HG03196 (cell line): ENCODE measurements at regions not wholly inside any gene's neighbourhood (a gene's known extent, or its start where the extent isn't known, plus 50 kb on each side); places are given as distances from the start of the nearest gene placed in this dataset.
"Not testable (repeated sequence)": the region's sequence is repeated elsewhere in the genome, so short reads cannot be mapped to it uniquely, and the experiment has no call there.

ENCODE experiments used
- ATAC-seq: cut with Tn5 transposase; IDR thresholded peaks from one replicate; pipeline ENCODE4 v1.9.1; 2021; ENCODE audit not compliant: unreplicated experiment

DNA sequence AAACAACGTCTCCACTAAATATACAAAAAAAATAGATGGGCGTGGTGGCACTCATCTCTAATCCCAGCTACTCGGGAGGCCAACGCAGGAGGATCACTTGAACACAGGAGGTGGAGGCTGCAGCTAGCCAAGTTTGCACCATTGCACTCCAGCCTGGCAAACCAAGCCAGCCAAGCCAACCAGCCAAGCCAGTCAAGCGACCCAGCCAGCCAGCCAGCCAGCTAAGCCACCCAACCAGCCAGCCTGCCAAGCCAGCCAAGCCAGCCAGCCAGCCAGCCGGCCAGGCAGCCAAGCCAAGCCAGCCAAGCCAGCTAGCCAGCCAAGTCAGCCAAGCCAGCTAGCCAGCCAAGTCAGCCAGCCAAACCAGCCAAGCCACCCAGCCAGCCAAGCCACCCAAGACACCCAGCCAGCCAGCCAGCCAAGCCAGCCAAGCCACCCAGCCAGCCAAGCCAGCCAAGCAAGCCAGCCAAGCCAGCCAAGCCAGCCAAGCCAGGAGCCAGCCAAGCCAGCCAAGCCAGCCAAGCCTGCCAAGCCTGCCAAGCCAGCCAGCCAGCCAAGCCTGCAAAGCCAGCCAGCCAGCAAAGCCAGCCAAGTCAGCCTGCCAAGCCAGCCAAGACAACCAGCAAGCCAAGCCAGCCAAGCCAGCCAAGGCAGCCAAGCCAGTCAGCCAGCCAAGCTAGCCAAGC, 342.2 kb upstream of the PLGLB2 start:
- ATAC-seq: not testable (repeated sequence)

DNA sequence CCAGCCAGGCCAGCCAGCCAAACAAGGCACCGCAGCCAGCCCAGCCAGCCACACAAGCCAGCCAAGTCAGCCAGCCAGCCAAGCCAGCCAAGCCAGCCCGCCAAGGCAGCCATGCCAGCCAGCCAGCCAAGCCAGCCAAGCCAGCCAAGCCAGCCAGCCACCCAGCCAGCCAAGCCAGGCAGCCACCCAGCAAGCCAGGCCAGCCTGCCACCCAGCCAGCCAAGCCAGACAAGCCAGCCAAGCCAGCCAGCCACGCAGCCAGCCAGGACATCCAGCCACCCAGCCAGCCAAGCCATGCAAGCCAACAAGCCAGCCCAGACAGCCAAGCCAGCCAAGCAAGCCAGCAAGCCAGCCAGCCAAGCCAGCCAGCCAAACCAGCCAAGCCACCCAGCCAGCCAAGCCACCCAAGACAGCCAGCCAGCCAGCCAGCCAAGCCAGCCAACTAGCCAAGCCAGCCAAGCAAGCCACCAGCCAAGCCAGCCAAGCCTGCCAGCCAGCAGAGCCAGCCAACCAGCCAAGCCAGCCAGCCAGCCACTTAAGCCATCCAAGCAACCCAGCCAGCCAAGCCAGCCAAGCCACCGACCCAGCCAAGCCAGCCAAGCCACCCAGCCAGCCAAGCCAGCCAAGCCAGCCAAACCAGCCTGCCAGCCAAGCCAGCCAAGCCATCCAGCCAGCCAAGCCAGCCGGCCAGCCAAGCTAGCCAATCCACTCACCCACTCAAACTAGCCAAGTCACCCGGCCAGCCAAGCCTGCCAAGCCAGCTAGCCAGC, 341.3 kb upstream of the PLGLB2 start:
- not testable (repeated sequence) for ATAC-seq

DNA sequence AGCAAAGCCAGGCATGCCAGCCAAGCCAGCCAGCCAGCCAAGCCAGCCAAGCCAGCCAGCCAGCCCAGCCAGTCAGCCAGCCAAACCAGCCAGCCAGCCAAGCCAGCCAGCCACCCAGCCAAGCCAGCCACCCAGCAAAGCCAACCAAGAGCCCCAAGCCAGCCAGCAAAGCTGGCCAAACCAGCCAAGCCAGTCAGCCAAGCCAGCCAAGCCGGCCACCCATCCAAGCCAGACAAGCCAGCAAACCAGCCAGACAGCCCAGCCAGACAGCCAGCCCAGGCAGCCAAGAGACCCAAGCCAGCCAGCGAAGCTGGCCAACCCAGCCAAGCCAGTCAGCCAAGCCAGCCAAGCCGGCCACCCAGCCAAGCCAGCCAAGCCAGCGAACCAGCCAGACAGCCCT, 338.3 kb upstream of the PLGLB2 start:
- ATAC-seq: not testable (repeated sequence)

DNA sequence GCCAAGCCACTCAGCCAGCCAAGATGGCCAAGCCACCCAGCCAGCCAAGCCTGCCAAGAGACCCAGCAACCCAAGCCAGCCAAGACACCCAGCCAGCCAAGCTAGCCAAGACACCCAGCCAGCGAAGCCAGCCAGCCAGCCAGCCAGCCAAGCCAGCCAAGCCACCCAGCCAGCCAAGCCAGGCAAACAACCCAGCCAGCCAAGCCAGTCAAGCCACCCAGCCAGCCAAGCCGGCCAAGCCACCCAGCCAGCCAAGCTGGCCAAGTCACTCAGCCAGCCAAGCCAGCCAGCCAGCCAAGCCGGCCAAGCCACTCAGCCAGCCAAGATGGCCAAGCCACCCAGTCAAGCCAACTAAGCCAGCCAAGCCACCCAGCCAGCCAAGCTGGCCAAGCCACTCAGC, 337.5 kb upstream of the PLGLB2 start:
- not testable (repeated sequence) for ATAC-seq

DNA sequence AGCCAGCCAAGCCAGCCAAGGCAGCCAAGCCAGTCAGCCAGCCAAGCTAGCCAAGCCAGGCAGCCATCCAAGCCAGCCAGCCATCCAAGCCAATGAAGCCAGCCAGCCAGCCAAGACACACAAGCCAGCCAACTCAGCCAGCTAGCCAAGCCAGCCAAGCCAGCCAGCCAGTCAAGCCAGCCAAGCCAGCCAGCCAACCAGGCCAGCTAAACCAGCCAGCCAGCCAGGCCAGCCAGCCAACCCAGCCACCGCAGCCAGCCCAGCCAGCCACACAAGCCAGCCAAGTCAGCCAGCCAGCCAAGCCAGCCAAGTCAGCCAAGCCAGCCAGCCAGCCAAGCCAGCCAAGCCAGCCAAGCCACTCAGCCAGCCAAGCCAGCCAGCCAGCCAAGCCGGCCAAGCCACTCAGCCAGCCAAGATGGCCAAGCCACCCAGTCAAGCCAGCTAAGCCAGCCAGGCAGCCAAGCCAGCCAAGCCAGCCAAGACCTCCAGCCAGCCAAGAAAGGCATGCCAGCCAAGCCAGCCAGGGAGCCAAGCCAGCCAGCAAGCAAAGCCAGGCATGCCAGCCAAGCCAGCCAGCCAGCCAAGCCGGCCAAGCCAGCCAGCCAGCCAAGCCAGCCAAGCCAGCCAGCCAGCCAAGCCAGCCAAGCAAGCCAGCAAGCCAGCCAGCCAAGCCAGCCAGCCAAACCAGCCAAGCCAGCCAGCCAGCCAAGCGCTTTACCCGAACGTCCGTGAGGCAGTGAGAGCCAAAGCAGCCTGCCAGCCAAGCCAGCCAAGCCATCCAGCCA, 335.7 kb upstream of the PLGLB2 start:
- not testable (repeated sequence) for ATAC-seq

DNA sequence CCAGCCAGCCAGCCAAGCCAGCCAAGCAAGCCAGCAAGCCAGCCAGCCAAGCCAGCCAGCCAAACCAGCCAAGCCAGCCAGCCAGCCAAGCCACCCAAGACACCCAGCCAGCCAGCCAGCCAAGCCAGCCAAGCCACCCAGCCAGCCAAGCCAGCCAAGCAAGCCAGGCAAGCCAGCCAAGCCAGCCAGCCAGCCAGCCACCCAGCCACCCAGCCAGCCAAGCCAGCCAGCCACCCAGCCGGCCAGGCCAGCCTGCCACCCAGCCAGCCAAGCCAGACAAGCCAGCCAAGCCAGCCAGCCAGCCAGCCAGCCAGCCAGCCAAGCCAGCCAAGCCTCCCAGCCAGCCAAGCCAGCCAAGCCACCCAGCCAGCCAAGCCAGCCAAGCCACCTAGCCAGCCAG, 333.6 kb upstream of the PLGLB2 start:
- ATAC-seq: not testable (repeated sequence)

DNA sequence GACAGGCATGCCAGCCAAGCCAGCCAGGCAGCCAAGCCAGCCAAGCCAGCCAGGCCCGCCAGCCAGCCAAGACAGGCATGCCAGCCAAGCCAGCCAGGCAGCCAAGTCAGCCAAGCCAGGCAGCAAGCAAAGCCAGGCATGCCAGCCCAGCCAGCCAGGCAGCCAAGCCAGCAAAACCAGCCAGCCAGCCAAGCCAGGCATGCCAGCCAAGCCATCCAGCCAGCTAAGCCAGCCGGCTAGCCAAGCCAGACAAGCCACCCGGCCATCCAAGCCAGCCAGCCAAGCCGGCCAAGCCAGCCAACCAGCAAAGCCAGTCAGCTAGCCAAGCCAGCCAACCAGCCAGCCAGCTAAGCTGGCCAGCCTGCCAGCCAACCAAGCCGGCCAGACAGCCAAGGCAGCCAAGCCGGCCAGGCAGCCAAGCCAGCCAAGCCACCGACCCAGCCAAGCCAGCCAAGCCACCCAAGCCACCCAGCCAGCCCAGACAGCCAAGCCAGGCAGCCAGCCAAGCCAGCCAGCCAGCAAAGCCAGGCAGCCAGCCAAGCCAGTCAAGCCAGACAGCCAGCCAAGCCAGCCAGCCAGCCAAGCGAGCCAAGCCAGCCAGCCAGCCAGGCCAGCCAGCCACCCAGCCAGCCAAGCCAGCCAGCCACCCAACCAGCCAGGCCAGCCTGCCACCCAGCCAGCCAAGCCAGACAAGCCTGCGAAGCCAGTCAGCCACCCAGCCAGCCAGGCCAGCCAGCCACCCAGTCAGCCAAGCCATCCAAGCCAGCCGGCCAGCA, 332.9 kb upstream of the PLGLB2 start:
- ATAC-seq: not testable (repeated sequence)

DNA sequence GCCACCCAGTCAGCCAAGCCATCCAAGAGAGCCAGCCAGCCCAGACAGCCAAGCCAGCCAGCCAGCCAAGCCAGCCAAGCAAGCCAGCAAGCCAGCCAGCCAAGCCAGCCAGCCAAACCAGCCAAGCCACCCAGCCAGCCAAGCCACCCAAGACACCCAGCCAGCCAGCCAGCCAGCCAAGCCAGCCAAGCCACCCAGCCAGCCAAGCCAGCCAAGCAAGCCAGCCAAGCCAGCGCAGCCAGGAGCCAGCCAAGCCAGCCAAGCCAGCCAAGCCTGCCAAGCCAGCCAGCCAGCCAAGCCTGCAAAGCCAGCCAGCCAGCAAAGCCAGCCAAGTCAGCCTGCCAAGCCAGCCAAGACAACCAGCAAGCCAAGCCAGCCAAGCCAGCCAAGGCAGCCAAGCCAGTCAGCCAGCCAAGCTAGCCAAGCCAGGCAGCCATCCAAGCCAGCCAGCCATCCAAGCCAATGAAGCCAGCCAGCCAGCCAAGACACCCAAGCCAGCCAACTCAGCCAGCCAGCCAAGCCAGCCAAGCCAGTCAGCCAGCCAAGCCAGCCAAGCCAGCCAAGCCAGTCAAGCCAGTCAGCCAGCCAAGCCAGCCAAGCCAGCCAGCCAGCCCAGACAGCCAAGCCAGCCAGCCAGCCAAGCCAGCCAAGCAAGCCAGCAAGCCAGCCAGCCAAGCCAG, 332.2 kb upstream of the PLGLB2 start:
- ATAC-seq: not testable (repeated sequence)

DNA sequence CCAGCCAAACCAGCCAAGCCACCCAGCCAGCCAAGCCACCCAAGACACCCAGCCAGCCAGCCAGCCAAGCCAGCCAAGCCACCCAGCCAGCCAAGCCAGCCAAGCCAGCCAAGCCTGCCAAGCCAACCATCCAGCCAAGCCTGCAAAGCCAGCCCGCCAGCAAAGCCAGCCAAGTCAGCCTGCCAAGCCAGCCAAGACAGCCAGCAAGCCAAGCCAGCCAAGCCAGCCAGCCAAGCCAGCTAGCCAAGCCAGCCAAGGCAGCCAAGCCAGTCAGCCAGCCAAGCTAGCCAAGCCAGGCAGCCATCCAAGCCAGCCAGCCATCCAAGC, 331.7 kb upstream of the PLGLB2 start:
- ATAC-seq: not testable (repeated sequence)

DNA sequence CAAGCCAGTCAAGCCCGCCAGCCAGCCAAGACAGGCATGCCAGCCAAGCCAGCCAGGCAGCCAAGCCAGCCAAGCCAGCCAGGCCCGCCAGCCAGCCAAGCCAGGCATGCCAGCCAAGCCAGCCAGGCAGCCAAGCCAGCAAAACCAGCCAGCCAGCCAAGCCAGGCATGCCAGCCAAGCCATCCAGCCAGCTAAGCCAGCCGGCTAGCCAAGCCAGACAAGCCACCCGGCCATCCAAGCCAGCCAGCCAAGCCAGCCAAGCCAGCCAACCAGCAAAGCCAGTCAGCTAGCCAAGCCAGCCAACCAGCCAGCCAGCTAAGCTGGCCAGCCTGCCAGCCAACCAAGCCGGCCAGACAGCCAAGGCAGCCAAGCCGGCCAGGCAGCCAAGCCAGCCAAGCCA, 330.7 kb upstream of the PLGLB2 start:
- not testable (repeated sequence) for ATAC-seq

DNA sequence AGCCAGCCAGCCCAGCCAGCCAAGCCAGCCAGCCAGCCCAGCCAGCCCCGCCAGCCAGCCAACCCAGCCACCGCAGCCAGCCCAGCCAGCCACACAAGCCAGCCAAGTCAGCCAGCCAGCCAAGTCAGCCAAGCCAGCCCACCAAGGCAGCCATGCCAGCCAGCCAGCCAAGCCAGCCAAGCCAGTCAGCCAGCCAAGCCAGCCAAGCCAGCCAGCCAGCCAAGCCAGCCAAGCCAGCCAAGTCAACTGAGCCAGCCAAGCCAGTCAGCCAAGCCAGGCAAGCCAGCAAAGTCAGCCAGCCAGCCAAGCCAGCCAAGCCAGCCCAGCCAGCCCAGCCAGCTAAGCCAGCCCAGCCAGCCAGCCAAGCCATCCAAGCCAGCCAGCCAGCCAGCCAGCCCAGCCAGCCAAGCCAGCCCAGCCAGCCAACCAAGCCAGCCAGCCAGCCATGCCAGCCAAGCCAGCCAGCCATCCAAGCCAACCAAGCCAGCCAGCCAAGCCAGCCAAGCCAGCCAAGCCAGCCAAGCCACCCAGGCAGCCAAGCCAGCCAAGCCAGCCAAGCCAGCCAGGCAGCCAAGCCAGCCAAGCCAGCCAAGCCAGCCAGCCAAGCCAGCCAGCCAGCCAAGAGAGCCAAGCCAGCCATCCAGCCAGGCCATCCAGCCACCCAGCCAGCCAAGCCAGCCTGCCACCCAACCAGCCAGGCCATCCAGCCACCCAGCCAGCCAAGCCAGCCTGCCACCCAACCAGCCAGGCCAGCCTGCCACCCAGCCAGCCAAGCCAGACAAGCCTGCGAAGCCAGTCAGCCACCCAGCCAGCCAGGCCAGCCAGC, 329.9 kb upstream of the PLGLB2 start:
- not testable (repeated sequence) for ATAC-seq

DNA sequence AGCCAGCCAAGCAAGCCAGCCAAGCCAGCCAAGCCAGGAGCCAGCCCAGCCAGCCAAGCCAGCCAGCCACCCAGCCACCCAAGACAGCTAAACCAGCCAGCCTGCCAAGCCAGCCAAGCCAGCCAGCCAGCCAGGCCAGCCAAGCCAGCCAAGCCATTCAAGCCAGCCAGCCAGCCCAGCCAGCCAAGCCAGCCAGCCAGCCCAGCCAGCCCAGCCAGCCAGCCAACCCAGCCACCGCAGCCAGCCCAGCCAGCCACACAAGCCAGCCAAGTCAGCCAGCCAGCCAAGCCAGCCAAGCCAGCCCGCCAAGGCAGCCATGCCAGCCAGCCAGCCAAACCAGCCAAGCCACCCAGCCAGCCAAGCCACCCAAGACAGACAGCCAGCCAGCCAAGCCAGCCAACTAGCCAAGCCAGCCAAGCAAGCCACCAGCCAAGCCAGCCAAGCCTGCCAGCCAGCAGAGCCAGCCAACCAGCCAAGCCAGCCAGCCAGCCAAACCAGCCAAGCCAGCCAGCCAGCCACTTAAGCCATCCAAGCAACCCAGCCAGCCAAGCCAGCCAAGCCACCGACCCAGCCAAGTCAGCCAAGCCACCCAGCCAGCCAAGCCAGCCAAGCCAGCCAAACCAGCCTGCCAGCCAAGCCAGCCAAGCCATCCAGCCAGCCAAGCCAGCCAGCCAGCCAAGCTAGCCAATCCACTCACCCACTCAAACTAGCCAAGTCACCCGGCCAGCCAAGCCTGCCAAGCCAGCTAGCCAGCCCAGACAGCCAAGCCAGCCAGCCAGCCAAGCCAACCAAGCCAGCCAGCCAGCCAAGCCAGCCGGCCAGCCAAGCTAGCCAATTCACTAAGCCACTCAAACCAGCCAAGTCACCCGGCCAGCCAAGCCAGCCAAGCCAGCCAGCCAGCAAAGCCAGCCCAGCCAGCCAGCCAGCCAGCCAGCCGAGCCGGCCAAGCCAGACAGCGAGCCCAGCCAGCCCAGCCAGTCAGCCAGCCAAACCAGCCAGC, 328.8 kb upstream of the PLGLB2 start:
- ATAC-seq: not testable (repeated sequence)

DNA sequence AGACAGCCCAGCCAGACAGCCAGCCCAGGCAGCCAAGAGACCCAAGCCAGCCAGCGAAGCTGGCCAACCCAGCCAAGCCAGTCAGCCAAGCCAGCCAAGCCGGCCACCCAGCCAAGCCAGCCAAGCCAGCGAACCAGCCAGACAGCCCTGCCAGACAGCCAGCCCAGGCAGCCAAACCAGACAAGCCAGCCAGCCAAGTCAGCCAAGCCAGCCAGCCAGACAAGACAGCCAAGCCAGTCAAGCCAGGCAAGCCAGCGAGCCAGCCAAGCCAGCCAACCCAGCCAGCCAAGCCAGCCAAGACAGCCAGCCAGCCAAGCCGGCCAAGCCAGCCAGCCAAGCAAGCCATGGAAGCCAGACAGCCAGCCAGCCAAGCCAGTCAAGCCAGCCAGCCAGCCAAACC, 327.9 kb upstream of the PLGLB2 start:
- not testable (repeated sequence) for ATAC-seq

DNA sequence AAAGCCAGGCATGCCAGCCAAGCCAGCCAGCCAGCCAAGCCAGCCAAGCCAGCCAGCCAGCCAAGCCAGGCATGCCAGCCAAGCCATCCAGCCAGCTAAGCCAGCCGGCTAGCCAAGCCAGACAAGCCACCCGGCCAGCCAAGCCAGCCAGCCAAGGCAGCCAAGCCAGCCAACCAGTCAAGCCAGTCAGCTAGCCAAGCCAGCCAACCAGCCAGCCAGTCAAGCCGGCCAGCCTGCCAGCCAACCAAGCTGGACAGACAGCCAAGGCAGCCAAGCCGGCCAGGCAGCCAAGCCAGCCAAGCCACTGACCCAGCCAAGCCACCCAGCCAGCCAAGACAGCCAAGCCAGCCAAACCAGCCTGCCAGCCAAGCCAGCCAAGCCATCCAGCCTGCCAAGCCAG, 326.9 kb upstream of the PLGLB2 start:
- not testable (repeated sequence) for ATAC-seq

DNA sequence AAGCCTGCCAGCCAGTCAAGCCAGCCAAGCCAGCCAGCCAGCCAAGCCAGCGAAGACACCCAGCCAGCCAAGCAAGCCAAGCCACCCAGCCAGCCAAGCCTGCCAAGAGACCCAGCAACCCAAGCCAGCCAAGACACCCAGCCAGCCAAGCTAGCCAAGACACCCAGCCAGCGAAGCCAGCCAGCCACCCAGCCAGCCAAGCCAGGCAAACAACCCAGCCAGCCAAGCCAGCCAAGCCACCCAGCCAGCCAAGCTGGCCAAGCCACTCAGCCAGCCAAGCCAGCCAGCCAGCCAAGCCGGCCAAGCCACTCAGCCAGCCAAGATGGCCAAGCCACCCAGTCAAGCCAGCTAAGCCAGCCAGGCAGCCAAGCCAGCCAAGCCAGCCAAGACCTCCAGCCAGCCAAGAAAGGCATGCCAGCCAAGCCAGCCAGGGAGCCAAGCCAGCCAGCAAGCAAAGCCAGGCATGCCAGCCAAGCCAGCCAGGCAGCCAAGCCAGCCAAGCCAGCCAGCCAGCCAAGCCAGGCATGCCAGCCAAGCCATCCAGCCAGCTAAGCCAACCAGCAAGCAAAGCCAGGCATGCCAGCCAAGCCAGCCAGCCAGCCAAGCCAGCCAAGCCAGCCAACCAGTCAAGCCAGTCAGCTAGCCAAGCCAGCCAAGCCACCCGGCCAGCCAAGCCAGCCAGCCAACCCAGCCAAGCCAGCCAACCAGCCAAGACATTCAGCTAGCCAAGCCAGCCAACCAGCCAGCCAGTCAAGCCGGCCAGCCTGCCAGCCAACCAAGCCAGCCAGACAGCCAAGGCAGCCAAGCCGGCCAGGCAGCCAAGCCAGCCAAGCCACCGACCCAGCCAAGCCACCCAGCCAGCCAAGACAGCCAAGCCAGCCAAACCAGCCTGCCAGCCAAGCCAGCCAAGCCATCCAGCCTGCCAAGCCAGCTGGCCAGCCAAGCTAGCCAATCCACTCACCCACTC, 323.8 kb upstream of the PLGLB2 start:
- ATAC-seq: not testable (repeated sequence)

DNA sequence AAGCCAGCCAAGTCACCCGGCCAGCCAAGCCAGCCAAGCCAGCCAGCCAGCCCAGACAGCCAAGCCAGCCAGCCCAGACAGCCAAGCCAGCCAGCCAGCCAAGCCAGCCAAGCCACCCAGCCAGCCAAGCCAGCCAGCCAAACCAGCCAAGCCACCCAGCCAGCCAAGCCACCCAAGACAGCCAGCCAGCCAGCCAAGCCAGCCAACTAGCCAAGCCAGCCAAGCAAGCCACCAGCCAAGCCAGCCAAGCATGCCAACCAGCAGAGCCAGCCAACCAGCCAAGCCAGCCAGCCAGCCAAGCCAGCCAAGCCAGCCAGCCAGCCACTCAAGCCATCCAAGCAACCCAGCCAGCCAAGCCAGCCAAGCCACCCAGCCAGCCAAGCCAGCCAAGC, 323.1 kb upstream of the PLGLB2 start:
- not testable (repeated sequence) for ATAC-seq

DNA sequence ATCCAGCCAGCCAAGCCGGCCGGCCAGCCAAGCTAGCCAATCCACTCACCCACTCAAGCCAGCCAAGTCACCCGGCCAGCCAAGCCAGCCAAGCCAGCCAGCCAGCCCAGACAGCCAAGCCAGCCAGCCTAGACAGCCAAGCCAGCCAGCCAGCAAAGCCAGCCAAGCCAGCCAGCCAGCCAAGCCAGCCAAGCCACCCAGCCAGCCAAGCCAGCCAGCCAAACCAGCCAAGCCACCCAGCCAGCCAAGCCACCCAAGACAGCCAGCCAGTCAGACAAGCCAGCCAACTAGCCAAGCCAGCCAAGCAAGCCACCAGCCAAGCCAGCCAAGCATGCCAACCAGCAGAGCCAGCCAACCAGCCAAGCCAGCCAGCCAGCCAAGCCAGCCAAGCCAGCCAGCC, 322.7 kb upstream of the PLGLB2 start:
- not testable (repeated sequence) for ATAC-seq
